ENCODE measurements at regions not wholly inside any gene's neighbourhood (a gene's known extent, or its start where the extent isn't known, plus 50 kb on each side); places are given as distances from the start of the nearest gene placed in this dataset.

DNA sequence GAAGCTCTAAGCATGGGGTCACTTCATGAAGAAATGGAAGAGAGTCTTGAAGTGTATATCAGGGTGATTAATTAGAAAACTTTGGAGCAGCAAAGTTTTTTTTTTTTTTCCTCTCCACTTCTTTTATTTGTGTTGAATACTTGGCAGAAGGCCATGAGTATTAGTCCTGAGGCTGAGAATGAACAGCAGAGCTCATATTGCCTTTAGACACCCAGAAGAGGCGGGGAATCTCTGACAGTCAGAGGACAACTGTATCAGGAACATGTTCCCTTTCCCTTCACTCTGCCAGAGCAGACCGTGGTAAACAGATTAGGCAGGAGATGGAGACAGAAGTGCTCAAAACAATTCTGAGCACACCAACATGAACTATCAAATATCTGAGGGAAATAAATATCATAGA, 300.9 kb downstream of the FAM47A start:
- TF ChIP-seq, protein P1, sequence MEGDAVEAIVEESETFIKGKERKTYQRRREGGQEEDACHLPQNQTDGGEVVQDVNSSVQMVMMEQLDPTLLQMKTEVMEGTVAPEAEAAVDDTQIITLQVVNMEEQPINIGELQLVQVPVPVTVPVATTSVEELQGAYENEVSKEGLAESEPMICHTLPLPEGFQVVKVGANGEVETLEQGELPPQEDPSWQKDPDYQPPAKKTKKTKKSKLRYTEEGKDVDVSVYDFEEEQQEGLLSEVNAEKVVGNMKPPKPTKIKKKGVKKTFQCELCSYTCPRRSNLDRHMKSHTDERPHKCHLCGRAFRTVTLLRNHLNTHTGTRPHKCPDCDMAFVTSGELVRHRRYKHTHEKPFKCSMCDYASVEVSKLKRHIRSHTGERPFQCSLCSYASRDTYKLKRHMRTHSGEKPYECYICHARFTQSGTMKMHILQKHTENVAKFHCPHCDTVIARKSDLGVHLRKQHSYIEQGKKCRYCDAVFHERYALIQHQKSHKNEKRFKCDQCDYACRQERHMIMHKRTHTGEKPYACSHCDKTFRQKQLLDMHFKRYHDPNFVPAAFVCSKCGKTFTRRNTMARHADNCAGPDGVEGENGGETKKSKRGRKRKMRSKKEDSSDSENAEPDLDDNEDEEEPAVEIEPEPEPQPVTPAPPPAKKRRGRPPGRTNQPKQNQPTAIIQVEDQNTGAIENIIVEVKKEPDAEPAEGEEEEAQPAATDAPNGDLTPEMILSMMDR (IDR thresholded peaks at IDR 0.05; ENCODE audit: poor library complexity), result no peak
- TF ChIP-seq EZH2 (IDR thresholded peaks at IDR 0.05; ENCODE audit: borderline replicate concordance), result no peak
- no peak for TF ChIP-seq EZH2phosphoT487 (IDR thresholded peaks at IDR 0.05; ENCODE audit: low read depth, severe bottlenecking, unreplicated experiment)
